Mesenchymal stem cell (in vitro differentiated cells and primary cell): ENCODE measurements at regions not wholly inside any gene's neighbourhood (a gene's known extent, or its start where the extent isn't known, plus 50 kb on each side); places are given as distances from the start of the nearest gene placed in this dataset.

Experiments
- DNase-seq: peaks from one replicate; pipeline ENCODE4 v3.0.0-alpha.2; 2013
- H2AFZ ChIP-seq: one replicate; pipeline ENCODE4 v1.6.1; 2013; ENCODE audit warnings: low read depth, mild to moderate bottlenecking, control low read depth, inconsistent platforms, low read length, moderate library complexity
- H2AK5ac ChIP-seq: 2 replicates; pipeline ENCODE4 v1.6.1; 2013; ENCODE audit warnings: low read length, moderate library complexity, mild to moderate bottlenecking, inconsistent platforms; ENCODE audit not compliant: severe bottlenecking
- H2BK120ac ChIP-seq: one replicate; pipeline ENCODE4 v1.6.1; 2013; ENCODE audit warnings: low read depth, mild to moderate bottlenecking, inconsistent platforms, low read length, moderate library complexity
- H2BK12ac ChIP-seq, 2 experiments: one replicate each; pipeline ENCODE4 v1.6.1; 2013; ENCODE audit warnings: inconsistent platforms in 2 of 2, low read length in 2 of 2, mild to moderate bottlenecking in 2 of 2, moderate library complexity in 2 of 2, control low read depth in 1 of 2
- H2BK15ac ChIP-seq: one replicate; pipeline ENCODE4 v1.6.1; 2013; ENCODE audit warnings: mild to moderate bottlenecking, low read depth, inconsistent platforms; ENCODE audit not compliant: poor library complexity, severe bottlenecking
- H2BK5ac ChIP-seq: 2 replicates; pipeline ENCODE4 v1.6.1; 2013; ENCODE audit warnings: low read depth, mild to moderate bottlenecking, low read length, control low read depth, inconsistent platforms; ENCODE audit not compliant: poor library complexity, severe bottlenecking
- H3K14ac ChIP-seq, 2 experiments: one replicate each; pipeline ENCODE4 v1.6.1; 2013; ENCODE audit warnings: inconsistent platforms in 2 of 2, low read length in 2 of 2, control low read depth in 1 of 2, mild to moderate bottlenecking in 1 of 2, moderate library complexity in 1 of 2
- H3K18ac ChIP-seq, 2 experiments: one replicate each; pipeline ENCODE4 v1.6.1; 2013; ENCODE audit warnings: inconsistent platforms in 2 of 2, low read length in 2 of 2, control low read depth in 1 of 2, low read depth in 1 of 2, mild to moderate bottlenecking in 1 of 2
- H3K23ac ChIP-seq, 2 experiments: one replicate each; pipeline ENCODE4 v1.6.1; 2013; ENCODE audit warnings: inconsistent platforms in 2 of 2, low read length in 2 of 2, mild to moderate bottlenecking in 2 of 2, moderate library complexity in 2 of 2, control low read depth in 1 of 2
- H3K27ac ChIP-seq: 2 replicates; pipeline ENCODE4 v1.5.1; 2013; ENCODE audit warnings: mild to moderate bottlenecking, moderate library complexity, low read length, control low read depth, inconsistent platforms; ENCODE audit not compliant: poor library complexity, severe bottlenecking
- H3K27me3 ChIP-seq, 2 experiments: 2 replicates each; pipeline versions ENCODE4 v1.6.1 to v1.7.0; 2013; ENCODE audit warnings: low read length in 2 of 2, mild to moderate bottlenecking in 2 of 2, moderate library complexity in 2 of 2, control low read depth in 1 of 2, inconsistent platforms in 1 of 2; ENCODE audit not compliant: control insufficient read depth in 1 of 2, insufficient read depth in 1 of 2
- H3K36me3 ChIP-seq, 2 experiments: 2 replicates each; pipeline versions ENCODE4 v1.6.1 to v1.7.0; 2013; ENCODE audit warnings: low read length in 2 of 2, control low read depth in 1 of 2, inconsistent platforms in 1 of 2, low read depth in 1 of 2, mild to moderate bottlenecking in 1 of 2; ENCODE audit not compliant: insufficient read depth in 2 of 2, control insufficient read depth in 1 of 2
- H3K4ac ChIP-seq, 2 experiments: one replicate each; pipeline ENCODE4 v1.6.1; 2013; ENCODE audit warnings: inconsistent platforms in 2 of 2, low read length in 2 of 2, mild to moderate bottlenecking in 2 of 2, moderate library complexity in 2 of 2, control low read depth in 1 of 2, low read depth in 1 of 2
- H3K4me1 ChIP-seq: 2 replicates; pipeline ENCODE4 v1.6.1; 2013; ENCODE audit warnings: low read depth, low read length, control low read depth; ENCODE audit not compliant: control insufficient read depth, insufficient read depth
- H3K4me2 ChIP-seq: 2 replicates; pipeline ENCODE4 v1.6.1; 2013; ENCODE audit warnings: low read length, mild to moderate bottlenecking, inconsistent platforms; ENCODE audit not compliant: poor library complexity, severe bottlenecking
- H3K4me3 ChIP-seq, 2 experiments: 2 replicates each; pipeline versions ENCODE4 v1.5.1 to v1.7.0; 2013; ENCODE audit warnings: low read length in 2 of 2, mild to moderate bottlenecking in 2 of 2, control low read depth in 1 of 2, low read depth in 1 of 2; ENCODE audit not compliant: insufficient read depth in 1 of 2
- H3K79me1 ChIP-seq: replicated peaks from 2 replicates; pipeline ENCODE4 v1.6.1; 2013; ENCODE audit warnings: mild to moderate bottlenecking, control low read depth, low read length, inconsistent platforms; ENCODE audit not compliant: poor library complexity, severe bottlenecking
- H3K9ac ChIP-seq: 2 replicates; pipeline ENCODE4 v1.7.0; 2013; ENCODE audit warnings: mild to moderate bottlenecking, low read length, moderate library complexity
- H3K9me3 ChIP-seq: 2 replicates; pipeline ENCODE4 v1.7.0; 2013; ENCODE audit warnings: mild to moderate bottlenecking, low read length; ENCODE audit not compliant: control insufficient read depth
- H4K8ac ChIP-seq: one replicate; pipeline ENCODE4 v1.6.1; 2013; ENCODE audit warnings: inconsistent platforms, mild to moderate bottlenecking, low read length, moderate library complexity
- H4K91ac ChIP-seq: one replicate; pipeline ENCODE4 v1.6.1; 2013; ENCODE audit warnings: mild to moderate bottlenecking, low read length, inconsistent platforms
- WGBS: methylation state at CpG from one replicate; pipeline ENCODE4 v1.1.7; 2013; ENCODE audit warnings: mixed read lengths; 5-methylcytosine and 5-hydroxymethylcytosine counted together

DNA sequence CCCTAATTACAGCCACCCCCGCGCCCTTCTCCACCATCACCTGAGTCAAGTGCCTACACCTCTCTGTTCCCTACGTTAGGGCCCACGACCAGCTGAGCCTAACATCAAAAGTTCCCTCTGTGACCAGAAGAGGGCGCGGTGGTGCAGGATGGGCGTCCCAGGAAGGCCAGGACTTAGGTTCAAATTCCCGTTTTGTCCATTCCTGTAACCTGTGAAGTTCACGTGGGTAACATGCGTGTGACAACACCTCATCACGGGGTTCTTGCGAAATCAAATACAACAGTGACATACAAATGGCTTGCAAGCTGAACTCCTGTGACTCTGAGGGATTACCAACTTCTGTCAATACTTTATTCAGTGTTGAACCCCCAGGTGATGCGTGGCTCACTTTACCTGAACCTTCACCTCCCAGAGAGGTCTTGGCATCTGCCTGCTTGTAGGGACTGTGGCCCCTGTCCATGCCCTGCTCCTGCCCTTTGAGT, 207.9 kb downstream of the ARL4C start:
- peak; percentile 54 for DNase-seq
- Histone ChIP-seq H2BK15ac (peak overlapping the region; percentile 62), H4K8ac (peak overlapping the region; percentile 83), H2AK5ac (peak overlapping the region; percentile 58), H3K18ac (peak overlapping the region; percentile 55 to 58), H2BK120ac (peak overlapping the region; percentile 81), H3K14ac (no peak overlapping the region), H2AFZ (no peak overlapping the region), H3K9ac (peak overlapping the region; percentile 20), H3K23ac (no peak overlapping the region), H3K9me3 (no peaks in the 10 kb centered on the region), H2BK5ac (peak overlapping the region; percentile 19), H3K4me3 (no peak overlapping the region), H3K4me2 (no peak overlapping the region), H4K91ac (peak overlapping the region; percentile 61), H3K27ac (peak overlapping the region; percentile 59), H3K4me1 (peaks cover 32% of the 10 kb centered on the region), H3K27me3 (no peaks in the 10 kb centered on the region), H3K4ac (peak overlapping the region in 1 of 2 experiments; percentile 59), H2BK12ac (peak overlapping the region in 1 of 2 experiments; percentile 81), H3K79me1 (peaks cover 8% of the 10 kb centered on the region), H3K36me3 (no peaks in the 10 kb centered on the region)
- 40% methylated on average over 13 of the region's 13 CpGs for WGBS

DNA sequence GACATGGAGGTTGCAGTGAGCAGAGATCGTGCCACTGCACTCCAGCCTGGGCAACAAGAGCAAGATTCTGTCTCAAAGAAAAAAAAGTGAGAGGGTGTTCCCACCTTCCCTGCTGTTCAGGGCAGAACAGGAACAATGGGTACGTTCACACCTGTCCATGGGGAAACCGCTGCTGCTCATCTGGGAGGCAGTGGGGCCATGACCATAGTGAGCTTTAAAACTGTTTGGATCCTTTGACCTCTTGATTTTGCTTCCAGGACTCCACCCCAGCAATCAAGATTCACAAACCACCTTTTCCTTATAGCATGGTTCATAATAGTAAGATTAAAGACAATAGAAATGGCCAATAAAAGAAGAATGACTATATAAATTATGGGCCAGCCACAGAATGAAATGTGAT, 209.2 kb downstream of the ARL4C start:
- no peak overlapping the region for H2BK15ac ChIP-seq
- H3K14ac ChIP-seq = no peak overlapping the region
- H4K8ac ChIP-seq = no peak overlapping the region
- no peak overlapping the region for H4K91ac ChIP-seq
- no peaks in the 10 kb centered on the region for H3K9me3 ChIP-seq
- H3K27me3 ChIP-seq = no peaks in the 10 kb centered on the region
- no peak for DNase-seq
- H2BK12ac ChIP-seq = no peak overlapping the region
- no peak overlapping the region for H3K4me2 ChIP-seq
- H3K9ac ChIP-seq = no peak overlapping the region
- H3K4ac ChIP-seq = no peak overlapping the region
- H3K36me3 ChIP-seq = peaks cover 0 to 5% of the 10 kb centered on the region in 2 experiments
- H2AK5ac ChIP-seq = peak overlapping the region; percentile 83
- H3K27ac ChIP-seq = peak overlapping the region; percentile 96
- no peak overlapping the region for H2BK120ac ChIP-seq
- H3K79me1 ChIP-seq = peaks cover 10% of the 10 kb centered on the region
- H2AFZ ChIP-seq = no peak overlapping the region
- H2BK5ac ChIP-seq = peak overlapping the region; percentile 39
- H3K18ac ChIP-seq = no peak overlapping the region
- 91% methylated on average over 3 of the region's 3 CpGs for whole genome bisulfite sequencing
- H3K4me1 ChIP-seq = peaks cover 30% of the 10 kb centered on the region
- H3K4me3 ChIP-seq = no peak overlapping the region
- no peak overlapping the region for H3K23ac ChIP-seq

DNA sequence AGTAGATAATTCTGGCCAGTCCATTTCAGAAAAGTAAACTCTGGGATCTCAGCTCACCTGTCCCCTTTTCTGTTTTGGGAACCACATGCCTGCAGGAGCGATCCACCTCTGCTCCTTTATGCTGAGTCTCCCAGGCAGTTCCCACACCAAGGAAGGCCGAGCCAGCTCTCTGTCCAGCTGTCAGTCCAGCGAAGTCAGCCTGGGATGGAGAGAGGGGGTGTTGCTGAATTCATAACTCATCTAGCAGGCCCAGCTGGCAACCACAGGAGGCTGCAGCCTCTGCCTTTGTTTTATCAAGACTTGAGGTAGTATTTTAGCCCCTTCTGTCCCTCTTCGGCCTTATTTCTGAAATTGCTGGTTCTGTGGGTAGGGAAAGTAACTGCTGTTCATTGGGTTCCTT, 209.9 kb downstream of the ARL4C start:
- Histone ChIP-seq H2AFZ (no peak overlapping the region), H2BK120ac (no peak overlapping the region), H2BK12ac (no peak overlapping the region), H3K23ac (no peak overlapping the region), H2BK5ac (peak overlapping the region; percentile 40), H3K79me1 (peaks cover 14% of the 10 kb centered on the region), H3K9ac (no peak overlapping the region), H2AK5ac (peak overlapping the region; percentile 69), H3K18ac (peak overlapping the region; percentile 38 to 48), H2BK15ac (no peak overlapping the region), H3K27ac (peak overlapping the region; percentile 96), H3K27me3 (no peaks in the 10 kb centered on the region), H3K4me1 (peaks cover 28% of the 10 kb centered on the region), H4K91ac (no peak overlapping the region), H3K14ac (no peak overlapping the region), H3K36me3 (peaks cover 0 to 5% of the 10 kb centered on the region in 2 experiments), H4K8ac (no peak overlapping the region), H3K4me3 (no peak overlapping the region), H3K4ac (no peak overlapping the region), H3K4me2 (peak overlapping the region; percentile 35), H3K9me3 (no peaks in the 10 kb centered on the region)
- DNase-seq = no peak
- 93% methylated on average over 3 of the region's 4 CpGs for WGBS

DNA sequence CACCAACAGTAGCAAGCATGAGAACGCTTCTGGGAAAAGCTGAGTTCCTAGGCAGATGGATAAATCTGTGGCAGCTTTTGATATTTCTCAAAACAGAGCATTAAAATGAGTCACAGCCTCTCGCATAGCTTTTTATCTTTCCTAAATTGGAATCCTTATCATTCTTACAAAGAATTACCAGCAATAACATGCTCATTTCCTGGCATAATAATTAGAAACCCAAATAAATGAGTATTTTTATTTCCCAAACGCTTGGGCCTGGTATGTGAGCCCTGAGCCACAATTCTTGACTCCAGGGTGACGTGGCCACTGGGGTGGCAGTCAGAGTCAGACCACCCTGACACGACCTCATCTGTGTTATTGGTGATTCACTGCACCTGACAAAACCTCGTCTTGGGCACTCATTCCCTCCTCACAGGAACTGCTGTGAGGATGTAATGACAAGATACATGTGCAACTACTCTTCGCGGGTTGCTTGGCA, 210.7 kb downstream of the ARL4C start:
- Histone ChIP-seq H3K4me1 (peaks cover 24% of the 10 kb centered on the region), H2AK5ac (peak overlapping the region; percentile 5), H3K4me2 (peak overlapping the region; percentile 6), H2BK12ac (peak overlapping the region in 1 of 2 experiments; percentile 70), H3K36me3 (peaks cover 0 to 5% of the 10 kb centered on the region in 2 experiments), H2AFZ (no peak overlapping the region), H3K9ac (no peak overlapping the region), H3K4ac (no peak overlapping the region), H2BK15ac (no peak overlapping the region), H2BK120ac (no peak overlapping the region), H4K8ac (no peak overlapping the region), H3K4me3 (no peak overlapping the region), H4K91ac (no peak overlapping the region), H3K23ac (no peak overlapping the region), H3K27ac (peak overlapping the region; percentile 96), H3K79me1 (peaks cover 17% of the 10 kb centered on the region), H3K27me3 (no peaks in the 10 kb centered on the region), H3K14ac (no peak overlapping the region), H2BK5ac (no peak overlapping the region), H3K9me3 (no peaks in the 10 kb centered on the region), H3K18ac (peak overlapping the region in 1 of 2 experiments; percentile 49)
- WGBS = 78% methylated on average over 7 of the region's 8 CpGs
- no peak for DNase-seq
